ENCODE measurements at regions not wholly inside any gene's neighbourhood (a gene's known extent, or its start where the extent isn't known, plus 50 kb on each side); places are given as distances from the start of the nearest gene placed in this dataset.

DNA sequence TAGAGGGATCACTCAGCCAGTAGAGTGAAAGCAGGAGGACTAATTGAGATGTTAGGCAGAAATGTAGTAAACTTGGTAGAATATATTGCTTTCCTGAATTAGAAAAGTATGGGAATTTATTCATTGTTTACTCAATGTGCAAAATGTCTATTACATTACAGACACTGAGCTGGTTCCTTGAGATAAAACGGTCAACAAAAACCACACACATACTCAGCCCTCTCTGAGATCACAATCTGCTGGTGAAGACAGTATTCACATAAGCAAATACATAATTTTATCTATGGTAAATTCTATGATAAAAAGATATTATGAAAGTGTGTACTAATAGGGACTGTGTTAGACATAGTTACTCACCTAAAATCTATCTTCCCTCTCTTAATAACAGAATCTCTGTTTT is 833.5 kb downstream of the KCNA4 start:
- Mint-ChIP-seq H3K4me1 (ENCODE audit: low read depth, unreplicated experiment) (peaks cover 7% of the 10 kb centered on the region), H3K36me3 (ENCODE audit: unreplicated experiment) (no peaks in the 10 kb centered on the region), H3K27me3 (ENCODE audit: unreplicated experiment) (no peaks in the 10 kb centered on the region), H3K4me3 (ENCODE audit: unreplicated experiment) (no peak overlapping the region), H3K9me3 (ENCODE audit: unreplicated experiment) (no peaks in the 10 kb centered on the region), H3K27ac (ENCODE audit: unreplicated experiment) (no peak overlapping the region)
- no peak for TF ChIP-seq CTCF (IDR thresholded peaks at IDR 0.05; ENCODE audit: partially characterized antibody, unreplicated experiment)
- DNase-seq: no peak

DNA sequence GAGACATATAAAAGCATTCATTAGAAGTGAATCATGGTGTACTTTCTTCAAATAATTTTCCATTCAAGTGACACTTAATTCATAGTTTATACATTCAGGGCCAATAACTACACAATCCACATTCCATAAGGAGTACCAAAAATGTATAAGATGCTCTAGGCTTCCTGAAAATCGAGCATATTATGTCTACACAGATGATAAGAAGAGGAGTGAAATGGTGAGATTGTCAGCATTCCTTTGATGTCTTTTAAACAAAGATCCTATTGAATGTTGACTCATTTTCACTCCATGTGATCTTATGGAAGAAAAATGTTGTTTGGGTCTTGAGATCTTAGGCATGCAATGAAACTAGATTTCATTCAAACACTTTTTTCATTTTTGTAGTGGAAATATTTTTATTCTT is 843.2 kb downstream of the KCNA4 start:
- H3K27ac Mint-ChIP-seq (ENCODE audit: unreplicated experiment): no peak overlapping the region
- H3K9me3 Mint-ChIP-seq (ENCODE audit: unreplicated experiment): no peaks in the 10 kb centered on the region
- H3K4me1 Mint-ChIP-seq (ENCODE audit: low read depth, unreplicated experiment): peaks cover 6% of the 10 kb centered on the region
- no peak for DNase-seq
- no peak for TF ChIP-seq CTCF (IDR thresholded peaks at IDR 0.05; ENCODE audit: partially characterized antibody, unreplicated experiment)
- no peak overlapping the region for H3K4me3 Mint-ChIP-seq (ENCODE audit: unreplicated experiment)
- H3K27me3 Mint-ChIP-seq (ENCODE audit: unreplicated experiment): no peaks in the 10 kb centered on the region
- H3K36me3 Mint-ChIP-seq (ENCODE audit: unreplicated experiment): no peaks in the 10 kb centered on the region

DNA sequence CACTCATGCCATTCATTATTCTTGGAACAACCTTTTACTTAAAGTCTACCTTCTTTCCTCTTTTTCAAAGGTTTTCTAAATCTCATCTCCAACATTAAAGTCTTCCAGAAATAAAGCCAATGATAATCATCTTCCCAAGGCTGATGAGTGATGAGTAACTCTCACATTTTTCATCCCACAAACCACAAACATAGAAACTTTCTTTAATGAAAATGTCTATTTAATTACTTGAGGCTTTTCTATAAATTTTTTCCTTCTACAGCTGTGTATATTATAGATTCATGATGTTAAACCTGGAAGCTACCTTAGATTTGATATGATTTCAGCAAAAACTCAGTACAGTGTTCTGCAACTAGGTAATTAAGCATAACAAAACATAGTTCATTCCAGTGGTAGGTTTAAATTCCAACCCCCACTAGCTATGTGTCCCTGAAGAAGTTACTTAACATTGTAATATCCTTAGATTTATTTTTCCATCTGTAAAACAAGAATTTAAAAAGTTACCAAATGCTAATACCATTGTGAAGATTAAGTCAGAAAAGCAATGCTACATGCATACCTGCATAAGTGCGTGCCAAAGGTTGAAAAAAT is 845.4 kb downstream of the KCNA4 start:
- DNase-seq: no peak
- Mint-ChIP-seq H3K36me3 (ENCODE audit: unreplicated experiment) (no peaks in the 10 kb centered on the region), H3K27me3 (ENCODE audit: unreplicated experiment) (no peaks in the 10 kb centered on the region), H3K27ac (ENCODE audit: unreplicated experiment) (no peak overlapping the region), H3K4me3 (ENCODE audit: unreplicated experiment) (no peak overlapping the region), H3K9me3 (ENCODE audit: unreplicated experiment) (no peaks in the 10 kb centered on the region), H3K4me1 (ENCODE audit: low read depth, unreplicated experiment) (peaks cover 6% of the 10 kb centered on the region)
- TF ChIP-seq CTCF (IDR thresholded peaks at IDR 0.05; ENCODE audit: partially characterized antibody, unreplicated experiment): no peak

GRCh38 chr11:29166306-29166705 is 850.5 kb downstream of the KCNA4 start:
- Mint-ChIP-seq H3K36me3 (ENCODE audit: unreplicated experiment) (no peaks in the 10 kb centered on the region), H3K27ac (ENCODE audit: unreplicated experiment) (no peak overlapping the region), H3K9me3 (ENCODE audit: unreplicated experiment) (no peaks in the 10 kb centered on the region), H3K27me3 (ENCODE audit: unreplicated experiment) (no peaks in the 10 kb centered on the region), H3K4me1 (ENCODE audit: low read depth, unreplicated experiment) (no peaks in the 10 kb centered on the region), H3K4me3 (ENCODE audit: unreplicated experiment) (no peak overlapping the region)
- no peak for TF ChIP-seq CTCF (IDR thresholded peaks at IDR 0.05; ENCODE audit: partially characterized antibody, unreplicated experiment)
- no peak for DNase-seq

DNA sequence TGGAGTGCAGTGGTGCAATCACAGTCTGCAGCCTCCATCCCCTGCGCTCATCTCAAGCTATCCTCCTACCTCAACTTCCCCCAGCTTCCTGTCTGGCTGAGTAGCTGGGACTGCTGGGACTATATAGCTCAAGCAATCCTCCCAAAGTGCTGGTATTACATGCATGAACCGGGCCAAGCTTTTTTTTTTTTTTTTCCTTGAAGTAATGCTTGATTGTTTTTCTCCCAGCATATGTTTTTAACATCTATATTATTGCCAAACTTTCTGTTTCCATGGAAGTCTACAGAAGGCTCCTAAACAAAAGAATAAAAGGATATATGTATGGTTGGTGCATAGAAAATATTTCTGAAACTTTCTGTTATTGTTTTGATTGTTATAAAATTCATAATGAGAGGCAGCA is 853.6 kb downstream of the KCNA4 start:
- H3K36me3 Mint-ChIP-seq (ENCODE audit: unreplicated experiment): no peaks in the 10 kb centered on the region
- no peak for TF ChIP-seq CTCF (IDR thresholded peaks at IDR 0.05; ENCODE audit: partially characterized antibody, unreplicated experiment)
- no peak for DNase-seq
- H3K4me3 Mint-ChIP-seq (ENCODE audit: unreplicated experiment): no peak overlapping the region
- no peaks in the 10 kb centered on the region for H3K9me3 Mint-ChIP-seq (ENCODE audit: unreplicated experiment)
- H3K27ac Mint-ChIP-seq (ENCODE audit: unreplicated experiment): no peak overlapping the region
- no peaks in the 10 kb centered on the region for H3K27me3 Mint-ChIP-seq (ENCODE audit: unreplicated experiment)
- H3K4me1 Mint-ChIP-seq (ENCODE audit: low read depth, unreplicated experiment): no peaks in the 10 kb centered on the region

All from glutamatergic neuron (in vitro differentiated cells).